Activated T-cell treated with anti-CD3 and anti-CD28 coated beads for 4 hours (primary cell): ENCODE measurements at regions not wholly inside any gene's neighbourhood (a gene's known extent, or its start where the extent isn't known, plus 50 kb on each side); places are given as distances from the start of the nearest gene placed in this dataset.

ENCODE experiments used
- DNase-seq: peaks from one replicate; pipeline ENCODE4 v3.0.0-alpha.2; 2020

DNA sequence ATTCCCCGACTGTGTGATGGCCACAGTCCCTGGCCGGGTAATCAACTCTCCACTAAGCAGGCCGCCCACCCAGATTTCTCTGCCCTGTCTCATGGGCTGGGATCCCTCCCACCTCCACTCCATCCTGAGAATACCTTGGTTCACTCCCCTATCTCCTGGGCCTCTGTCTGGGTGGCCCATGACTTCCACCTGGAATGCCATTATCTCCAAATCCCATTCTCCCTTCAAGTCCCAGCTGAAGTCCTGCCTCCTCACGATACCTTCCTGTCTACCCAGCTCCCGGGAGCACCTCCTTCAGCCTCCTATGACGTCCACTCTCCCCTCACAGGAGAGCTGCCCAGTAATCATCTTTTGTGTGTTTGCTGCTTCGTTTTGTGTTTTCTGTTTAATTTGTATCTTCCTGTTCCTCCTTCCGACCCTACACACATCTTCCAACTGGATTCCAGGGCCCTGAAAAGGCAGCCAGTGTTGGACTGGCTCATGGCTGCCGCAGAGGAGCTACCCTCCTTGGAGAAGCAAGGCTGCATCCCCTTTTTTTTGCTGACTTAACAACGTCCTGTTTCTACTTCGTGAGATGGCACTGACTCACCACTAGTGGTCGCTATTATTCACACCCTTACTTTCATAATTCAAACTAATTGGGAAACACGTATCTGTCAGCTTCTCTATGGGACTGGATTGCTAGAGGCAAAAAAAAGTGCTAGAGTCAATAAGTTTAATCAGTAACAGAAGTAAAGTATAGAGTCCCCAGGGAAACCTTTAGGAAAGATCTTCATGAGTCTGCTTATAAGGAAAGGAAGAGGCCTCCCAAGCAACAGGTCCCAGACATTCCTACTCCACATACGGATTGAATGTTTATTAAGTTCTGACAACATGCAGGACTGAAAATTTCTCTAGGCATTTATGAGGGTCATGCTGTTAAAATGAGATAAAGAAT lies 171.9 kb upstream of the GATA6 start:
- no peak for DNase-seq

DNA sequence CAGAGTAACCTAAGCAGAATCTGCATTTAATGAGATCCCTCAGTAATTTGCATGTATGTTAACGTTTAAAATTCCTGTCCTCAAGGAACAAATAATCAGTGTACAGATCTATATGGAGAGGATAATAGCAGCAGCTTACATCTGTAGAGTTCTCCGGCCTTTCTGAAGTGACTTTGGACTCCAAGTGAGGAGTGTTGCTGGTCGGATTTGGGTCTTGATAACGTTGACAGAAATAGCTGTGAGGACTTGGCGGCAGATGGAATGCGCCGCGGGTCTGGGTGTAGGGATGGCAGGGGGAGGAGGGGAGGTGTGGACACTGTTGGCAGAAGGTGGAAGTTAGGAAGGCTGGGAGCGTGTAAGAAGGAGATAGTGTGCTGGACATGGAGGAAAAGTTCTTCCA lies 170.9 kb upstream of the GATA6 start:
- DNase-seq = no peak

DNA sequence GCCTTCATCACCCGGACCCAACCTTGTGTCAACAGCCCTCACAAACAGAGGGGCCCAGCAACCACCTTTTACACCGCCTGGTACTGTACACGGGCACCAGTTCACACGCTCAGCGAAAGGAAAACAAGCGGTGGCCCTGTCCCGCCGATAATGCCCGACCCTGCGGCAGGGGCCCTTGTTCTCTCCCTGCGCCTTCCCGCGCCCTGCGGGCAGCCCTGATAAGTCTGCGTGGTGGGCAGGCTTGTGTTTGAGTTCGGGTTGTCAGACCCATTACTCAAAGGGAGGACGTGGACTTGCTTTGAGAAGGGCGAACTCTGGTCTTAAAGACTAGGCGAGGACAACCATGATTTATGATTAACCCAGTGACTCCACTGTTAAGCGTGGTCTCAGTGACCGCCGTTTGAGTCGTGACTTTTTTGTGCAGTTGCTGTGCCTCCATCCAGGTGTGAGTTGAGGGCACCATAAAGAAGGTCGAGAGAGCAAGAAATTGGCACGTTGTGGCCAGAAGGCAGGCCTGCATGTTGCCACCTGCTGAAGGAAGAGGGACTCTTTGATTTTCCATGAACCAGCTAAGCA lies 167.4 kb upstream of the GATA6 start:
- no peak for DNase-seq

DNA sequence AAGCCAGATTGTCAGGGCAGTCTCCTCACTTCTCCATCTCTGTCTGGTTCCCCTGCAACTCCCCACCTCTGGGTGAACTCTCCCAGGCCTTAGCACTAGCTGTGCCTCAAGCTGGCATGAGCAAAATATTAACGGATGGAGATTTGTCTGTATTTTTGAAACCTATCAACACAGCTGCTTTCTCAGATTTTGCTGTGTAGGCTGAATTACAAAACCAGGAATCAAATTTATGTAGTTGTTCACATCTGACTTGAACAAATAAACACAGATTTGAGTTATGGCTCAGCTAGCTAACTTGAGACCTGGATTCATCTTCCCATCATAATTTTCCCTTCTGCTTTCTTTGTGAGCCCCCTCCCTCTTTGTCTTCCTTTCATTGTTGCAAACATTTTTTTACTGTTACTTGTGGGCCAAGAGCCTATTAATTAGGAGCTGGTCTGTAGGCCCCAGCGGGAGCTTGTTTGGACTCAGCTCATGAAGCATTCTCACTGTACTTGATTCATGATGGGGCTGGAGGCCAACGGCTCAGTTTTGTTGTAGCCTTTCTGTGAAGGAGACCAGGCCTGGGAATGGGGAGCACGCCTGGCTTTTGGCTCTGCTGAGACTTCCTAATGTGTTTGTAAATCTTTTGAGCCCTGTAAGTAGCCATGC lies 164.1 kb upstream of the GATA6 start:
- DNase-seq = no peak

DNA sequence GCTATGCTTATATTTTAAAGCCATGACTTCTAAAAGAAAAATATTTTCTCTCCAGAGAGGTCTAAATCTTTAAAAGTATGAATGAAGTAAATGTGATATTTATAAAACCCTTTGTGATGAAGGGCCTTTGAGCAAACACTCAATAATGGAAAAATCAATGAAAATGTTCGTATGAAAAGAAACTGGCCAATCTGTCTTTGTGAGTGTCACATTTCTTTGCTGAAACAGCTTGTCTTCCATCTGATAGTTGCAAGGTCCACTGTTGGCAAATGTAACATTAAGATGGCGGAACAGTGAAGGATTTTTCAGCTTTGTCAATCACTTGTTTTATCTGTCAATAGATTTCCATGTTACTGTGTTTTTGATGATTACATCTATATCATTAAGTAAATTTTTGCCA lies 162.9 kb upstream of the GATA6 start:
- no peak for DNase-seq

DNA sequence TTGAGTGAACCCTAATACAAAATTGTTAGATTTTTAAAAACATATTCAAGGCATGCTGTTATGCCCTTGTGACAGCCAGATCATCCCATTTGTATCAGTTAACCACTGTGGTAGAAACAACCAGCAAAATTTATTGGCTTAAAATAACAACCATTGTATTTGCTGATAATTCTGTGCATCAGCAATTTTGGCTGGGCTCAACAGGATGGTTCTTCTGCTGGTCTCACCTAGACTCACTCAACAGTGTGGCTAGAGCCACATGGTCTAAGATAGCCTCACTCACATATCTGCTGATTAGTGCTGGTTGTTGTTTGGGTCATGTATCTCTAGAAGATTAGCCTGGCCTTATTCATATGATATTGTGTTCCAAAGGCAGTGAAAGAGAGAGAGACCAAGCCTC lies 160.1 kb upstream of the GATA6 start:
- no peak for DNase-seq

DNA sequence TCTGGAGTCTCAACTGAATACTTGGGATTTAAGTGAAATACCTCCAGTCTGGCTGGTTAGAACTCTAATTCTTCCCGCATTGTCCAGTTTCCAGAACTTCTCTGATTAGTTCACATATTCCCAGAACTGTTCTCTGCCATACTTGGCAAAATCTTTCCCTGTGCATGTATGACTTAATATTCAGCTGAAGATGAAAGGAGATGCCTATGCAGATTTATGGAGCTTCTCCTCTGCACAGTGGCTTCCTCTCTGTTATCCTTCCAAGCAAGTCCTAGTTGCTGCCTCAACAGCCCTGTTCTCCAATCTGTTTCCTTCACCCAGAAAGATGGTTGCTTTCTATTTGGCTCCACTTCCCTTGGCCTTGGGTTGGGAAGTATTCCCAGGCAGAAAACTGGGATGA lies 155.4 kb upstream of the GATA6 start:
- DNase-seq = no peak

GRCh38 chr18:22015156-22015555 lies 154.2 kb upstream of the GATA6 start:
- DNase-seq = no peak

GRCh38 chr18:22018366-22018765 lies 151.0 kb upstream of the GATA6 start:
- DNase-seq = no peak

- no peak for DNase-seq
These were observed 150.2 kb upstream of the GATA6 start for GRCh38 chr18:22019193-22019592.

DNA sequence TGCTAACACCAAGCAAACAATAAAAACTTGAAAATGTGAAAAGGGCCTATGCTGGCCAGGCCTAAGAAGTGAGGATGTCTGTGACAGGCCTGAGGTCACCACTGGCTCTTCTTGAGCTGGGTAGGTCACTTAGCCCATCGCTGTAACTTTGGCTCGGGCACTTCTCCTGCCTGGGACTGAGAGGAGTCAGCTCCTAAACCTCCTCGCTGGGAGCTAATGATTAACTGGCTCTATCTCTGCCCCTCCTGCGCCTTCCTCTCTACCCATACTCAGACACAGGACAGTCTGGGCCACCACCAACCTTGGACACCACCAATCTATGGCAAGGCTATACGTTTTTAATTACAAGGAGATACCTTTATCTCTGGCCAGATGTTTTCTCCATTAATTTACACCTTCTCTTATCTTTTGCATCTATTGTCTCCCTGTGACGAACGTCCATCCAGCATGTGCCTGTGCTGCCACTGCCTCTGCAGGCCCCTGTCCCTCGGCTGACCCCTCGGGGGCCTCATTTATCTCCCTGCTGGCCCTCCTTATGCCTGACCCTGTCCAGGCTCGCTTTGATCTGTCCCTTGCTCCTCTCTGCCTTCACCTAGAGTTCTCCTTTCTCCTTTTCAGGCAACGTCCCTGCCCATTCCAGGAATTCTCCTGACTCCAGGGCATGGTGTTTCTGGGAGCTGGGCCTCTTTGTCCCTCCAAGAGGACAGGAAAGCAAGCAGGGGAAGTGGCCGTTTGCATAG lies 149.1 kb upstream of the GATA6 start:
- no peak for DNase-seq

GRCh38 chr18:22020867-22021370 lies 148.5 kb upstream of the GATA6 start:
- DNase-seq = no peak

GRCh38 chr18:22021701-22022100 lies 147.7 kb upstream of the GATA6 start:
- DNase-seq = no peak

GRCh38 chr18:22024924-22025323 lies 144.5 kb upstream of the GATA6 start:
- DNase-seq = no peak

GRCh38 chr18:22026362-22026761 lies 143.0 kb upstream of the GATA6 start:
- no peak for DNase-seq

- no peak for DNase-seq
These were observed 142.5 kb upstream of the GATA6 start for GRCh38 chr18:22026889-22027288.

- no peak for DNase-seq
These were observed 137.8 kb upstream of the GATA6 start for GRCh38 chr18:22031611-22032010.

GRCh38 chr18:22032392-22032961 lies 136.9 kb upstream of the GATA6 start:
- DNase-seq = no peak

- no peak for DNase-seq
These were observed 136.3 kb upstream of the GATA6 start for GRCh38 chr18:22033085-22033484.

- DNase-seq = no peak
These were observed 135.1 kb upstream of the GATA6 start for GRCh38 chr18:22034276-22034675.

DNA sequence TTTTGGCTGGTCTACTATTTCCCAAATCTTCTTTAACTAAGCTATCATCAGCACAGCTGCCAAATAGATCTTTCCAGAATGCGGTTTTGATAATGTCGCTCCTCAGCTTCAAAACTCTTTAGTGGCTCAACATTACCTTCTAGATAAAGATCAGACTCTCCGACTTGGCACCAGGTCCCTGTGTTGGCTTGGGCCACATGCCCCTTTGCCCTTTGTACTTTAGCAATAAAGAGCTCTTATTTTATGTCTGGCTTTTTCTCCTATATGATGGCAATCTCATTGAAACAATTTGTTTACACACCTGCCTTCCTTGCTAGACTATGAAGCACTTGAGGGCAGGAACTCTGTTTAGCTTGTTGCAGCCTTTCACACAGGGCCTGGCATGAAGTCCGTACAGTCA lies 128.9 kb upstream of the GATA6 start:
- DNase-seq = no peak

- DNase-seq = no peak
These were observed 125.6 kb upstream of the GATA6 start for GRCh38 chr18:22043837-22044236.
